Endodermal cell (in vitro differentiated cells): ENCODE measurements at regions not wholly inside any gene's neighbourhood (a gene's known extent, or its start where the extent isn't known, plus 50 kb on each side); places are given as distances from the start of the nearest gene placed in this dataset.

Experiments used
- DNase-seq: peaks from one replicate; pipeline ENCODE4 v3.0.0-alpha.2; 2017
- H3K27ac ChIP-seq: 2 replicates; pipeline ENCODE4 v1.5.1; 2013; ENCODE audit warnings: mild to moderate bottlenecking, low read depth, low read length, moderate library complexity
- H3K27me3 ChIP-seq: 2 replicates; pipeline ENCODE4 v1.6.1; 2013; ENCODE audit warnings: mild to moderate bottlenecking, low read length, moderate library complexity; ENCODE audit not compliant: insufficient read depth, control insufficient read depth, poor library complexity, severe bottlenecking
- H3K36me3 ChIP-seq: 2 replicates; pipeline ENCODE4 v1.7.0; 2013; ENCODE audit warnings: mild to moderate bottlenecking, low read length, moderate library complexity; ENCODE audit not compliant: control insufficient read depth, insufficient read depth
- H3K4me1 ChIP-seq: one replicate; pipeline ENCODE4 v1.7.0; 2013; ENCODE audit warnings: low read length; ENCODE audit not compliant: control insufficient read depth, insufficient read depth
- H3K4me3 ChIP-seq: 2 replicates; pipeline ENCODE4 v1.5.1; 2013; ENCODE audit warnings: mild to moderate bottlenecking, low read length, moderate library complexity
- H3K9ac ChIP-seq: 2 replicates; pipeline ENCODE4 v1.6.1; 2013; ENCODE audit warnings: mild to moderate bottlenecking, low read length, moderate library complexity; ENCODE audit not compliant: poor library complexity, severe bottlenecking; ENCODE audit errors: extremely low read depth
- H3K9me3 ChIP-seq: 2 replicates; pipeline ENCODE4 v1.6.1; 2013; ENCODE audit warnings: mild to moderate bottlenecking, low read length, moderate library complexity; ENCODE audit not compliant: control insufficient read depth
- H3K27ac Mint-ChIP-seq: 2 replicates; pipeline ENCODE4 v1.8.0; 2020; ENCODE audit warnings: mixed read lengths
- H3K27me3 Mint-ChIP-seq: 2 replicates; pipeline ENCODE4 v1.8.0; 2021; ENCODE audit warnings: mild to moderate bottlenecking, mixed read lengths; ENCODE audit not compliant: insufficient read depth
- H3K36me3 Mint-ChIP-seq: 2 replicates; pipeline ENCODE4 v1.8.0; 2020; ENCODE audit warnings: low read depth, mixed read lengths
- H3K4me1 Mint-ChIP-seq: 2 replicates; pipeline ENCODE4 v1.8.0; 2020; ENCODE audit warnings: mixed read lengths
- H3K4me3 Mint-ChIP-seq: 2 replicates; pipeline ENCODE4 v1.8.0; 2020; ENCODE audit warnings: mild to moderate bottlenecking, moderate library complexity, mixed read lengths
- H3K9me3 Mint-ChIP-seq: 2 replicates; pipeline ENCODE4 v1.8.0; 2020; ENCODE audit warnings: mild to moderate bottlenecking, mixed read lengths
- WGBS, 2 experiments: methylation state at CpG; one replicate each; pipeline versions ENCODE4 v1.1.5 to v1.1.7; 2013; ENCODE audit warnings: missing lambda C conversion rate in 2 of 2, mixed read lengths in 1 of 2; ENCODE audit not compliant: insufficient coverage in 1 of 2, insufficient read length in 1 of 2; 5-methylcytosine and 5-hydroxymethylcytosine counted together
- TF ChIP-seq, protein P1 (sequence below): fragments of 200-600 bp; sonication (generic); conservative IDR thresholded peaks from 2 replicates; pipeline ENCODE4 v1.5.0; 2021; ENCODE audit warnings: antibody characterized with exemption, mild to moderate bottlenecking

DNA sequence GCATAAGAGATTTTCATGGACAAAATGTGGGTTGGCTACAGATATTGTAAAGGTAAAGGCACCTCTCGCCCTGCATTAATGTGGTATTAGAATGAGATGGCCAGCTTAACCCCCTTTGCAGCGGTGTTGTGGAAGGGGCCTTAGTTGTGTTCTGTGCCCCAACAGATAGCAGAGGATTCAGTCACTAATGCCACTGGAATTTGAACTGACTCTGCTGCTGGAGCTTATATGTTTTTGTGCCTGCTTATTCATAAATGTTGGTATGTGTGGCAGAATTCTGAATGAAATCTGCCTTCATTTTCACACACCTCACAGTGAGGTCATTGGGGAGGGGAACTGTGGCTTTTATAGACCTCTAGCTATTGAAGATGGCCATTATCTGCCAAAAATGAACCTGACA is 90.7 kb upstream of the ITGA6 start:
- H3K27ac Mint-ChIP-seq = no peak overlapping the region
- Histone ChIP-seq H3K9me3 (no peaks in the 10 kb centered on the region), H3K4me1 (peaks cover 8% of the 10 kb centered on the region), H3K4me3 (no peak overlapping the region), H3K9ac (no peak overlapping the region), H3K36me3 (no peaks in the 10 kb centered on the region), H3K27ac (no peak overlapping the region), H3K27me3 (no peaks in the 10 kb centered on the region)
- H3K27me3 Mint-ChIP-seq = peaks cover 56% of the 10 kb centered on the region
- H3K4me3 Mint-ChIP-seq = no peak overlapping the region
- WGBS, 2 experiments = 50% methylated on average over 2 of the region's 2 CpGs; no CpG with 5 or more reads in 1 of the 2 experiments
- H3K4me1 Mint-ChIP-seq = peaks cover 16% of the 10 kb centered on the region
- no peaks in the 10 kb centered on the region for H3K36me3 Mint-ChIP-seq
- no peaks in the 10 kb centered on the region for H3K9me3 Mint-ChIP-seq
- no peak for DNase-seq
- TF ChIP-seq, protein P1, sequence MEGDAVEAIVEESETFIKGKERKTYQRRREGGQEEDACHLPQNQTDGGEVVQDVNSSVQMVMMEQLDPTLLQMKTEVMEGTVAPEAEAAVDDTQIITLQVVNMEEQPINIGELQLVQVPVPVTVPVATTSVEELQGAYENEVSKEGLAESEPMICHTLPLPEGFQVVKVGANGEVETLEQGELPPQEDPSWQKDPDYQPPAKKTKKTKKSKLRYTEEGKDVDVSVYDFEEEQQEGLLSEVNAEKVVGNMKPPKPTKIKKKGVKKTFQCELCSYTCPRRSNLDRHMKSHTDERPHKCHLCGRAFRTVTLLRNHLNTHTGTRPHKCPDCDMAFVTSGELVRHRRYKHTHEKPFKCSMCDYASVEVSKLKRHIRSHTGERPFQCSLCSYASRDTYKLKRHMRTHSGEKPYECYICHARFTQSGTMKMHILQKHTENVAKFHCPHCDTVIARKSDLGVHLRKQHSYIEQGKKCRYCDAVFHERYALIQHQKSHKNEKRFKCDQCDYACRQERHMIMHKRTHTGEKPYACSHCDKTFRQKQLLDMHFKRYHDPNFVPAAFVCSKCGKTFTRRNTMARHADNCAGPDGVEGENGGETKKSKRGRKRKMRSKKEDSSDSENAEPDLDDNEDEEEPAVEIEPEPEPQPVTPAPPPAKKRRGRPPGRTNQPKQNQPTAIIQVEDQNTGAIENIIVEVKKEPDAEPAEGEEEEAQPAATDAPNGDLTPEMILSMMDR = no peak

DNA sequence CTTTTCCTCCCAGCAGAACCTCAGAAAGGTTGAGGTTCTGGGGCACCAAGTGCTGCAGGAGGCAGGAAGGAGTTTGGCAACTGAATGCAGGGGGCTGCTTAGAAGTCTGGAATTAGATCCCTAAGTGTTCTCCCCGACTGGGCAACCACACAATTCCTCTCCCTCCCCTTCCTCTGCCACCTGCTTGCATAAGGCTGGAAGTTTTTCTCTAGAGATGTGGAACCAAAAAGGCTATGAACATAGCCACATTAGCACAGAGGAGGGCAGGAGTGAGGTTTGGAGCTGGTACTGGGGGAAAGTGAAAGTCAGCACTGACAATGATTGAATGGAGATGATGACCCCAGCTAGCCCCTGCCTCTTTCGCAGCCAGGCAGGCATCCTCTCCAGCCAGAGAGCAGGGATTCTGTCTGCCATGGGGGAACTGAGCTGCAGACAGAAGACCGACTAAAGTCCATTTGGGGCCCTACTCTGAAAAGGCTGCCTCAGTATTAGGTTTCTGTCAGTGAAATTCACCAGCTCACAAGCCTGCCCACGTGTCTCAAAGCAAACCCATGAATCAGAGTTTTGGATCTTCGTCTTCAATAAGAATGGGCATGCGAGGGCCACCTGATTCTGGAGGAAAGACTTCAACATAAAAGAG is 87.9 kb upstream of the ITGA6 start:
- peaks cover 16% of the 10 kb centered on the region for H3K4me1 Mint-ChIP-seq

DNA sequence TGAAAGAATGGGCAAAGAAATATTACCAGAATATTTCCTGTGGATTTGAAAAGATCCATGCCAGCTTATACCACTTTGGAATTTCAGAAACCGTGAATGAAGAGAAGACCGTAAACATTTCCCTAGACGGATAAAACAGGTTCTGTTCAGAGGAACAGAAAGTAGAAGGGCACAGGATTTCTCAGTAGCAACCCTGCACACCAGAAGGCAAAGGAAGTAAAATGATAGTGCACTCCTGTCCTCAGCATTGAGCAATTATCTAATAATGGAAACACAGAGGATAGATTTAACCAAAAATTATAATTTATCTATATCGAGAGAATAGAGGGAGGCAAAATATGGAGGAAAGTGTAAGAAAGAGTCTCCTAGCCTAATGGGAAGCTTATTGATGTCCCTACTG is 87.0 kb upstream of the ITGA6 start:
- Histone ChIP-seq H3K9me3 (peaks cover 13% of the 10 kb centered on the region), H3K27me3 (no peaks in the 10 kb centered on the region), H3K4me1 (peaks cover 8% of the 10 kb centered on the region), H3K36me3 (no peaks in the 10 kb centered on the region), H3K4me3 (no peak overlapping the region), H3K9ac (no peak overlapping the region), H3K27ac (no peak overlapping the region)
- no peak overlapping the region for H3K4me3 Mint-ChIP-seq
- H3K27me3 Mint-ChIP-seq = peaks cover 33% of the 10 kb centered on the region
- 90 to 93% methylated on average over 3 to 4 of the region's 4 CpGs for WGBS, 2 experiments
- H3K9me3 Mint-ChIP-seq = peaks cover 16% of the 10 kb centered on the region
- no peak overlapping the region for H3K27ac Mint-ChIP-seq
- H3K4me1 Mint-ChIP-seq = peaks cover 15% of the 10 kb centered on the region
- TF ChIP-seq, protein P1 = no peak
- no peaks in the 10 kb centered on the region for H3K36me3 Mint-ChIP-seq
- no peak for DNase-seq

More for the DNA sequence above, 87.9 kb upstream of the ITGA6 start:
- TF ChIP-seq, protein P1 = no peak
- Histone ChIP-seq H3K4me1 (peaks cover 8% of the 10 kb centered on the region), H3K27ac (peak overlapping the region; percentile 57), H3K4me3 (no peak overlapping the region), H3K27me3 (no peaks in the 10 kb centered on the region), H3K36me3 (no peaks in the 10 kb centered on the region), H3K9me3 (peaks cover 13% of the 10 kb centered on the region), H3K9ac (no peak overlapping the region)
- DNase-seq = no peak
- no peak overlapping the region for H3K4me3 Mint-ChIP-seq
- H3K27ac Mint-ChIP-seq = no peak overlapping the region
- peaks cover 42% of the 10 kb centered on the region for H3K27me3 Mint-ChIP-seq
- peaks cover 11% of the 10 kb centered on the region for H3K9me3 Mint-ChIP-seq
- WGBS, 2 experiments = 49 to 86% methylated on average over 3 to 6 of the region's 6 CpGs
- H3K36me3 Mint-ChIP-seq = no peaks in the 10 kb centered on the region
